PC-3 (cell line): ENCODE measurements at regions not wholly inside any gene's neighbourhood (a gene's known extent, or its start where the extent isn't known, plus 50 kb on each side); places are given as distances from the start of the nearest gene placed in this dataset.

Experiments used
- ATAC-seq: fragments of 200-7000 bp; cut with Tn5 transposase; 2 replicates; pipeline ENCODE4 v1.9.1; 2020; ENCODE audit warnings: mild to moderate bottlenecking, moderate library complexity
- BruUV-seq: library from RNA; stranded (reverse); fragments of 400-500 nt; replicated peaks from 2 replicates; lab custom pipeline; 2021; lab: Mats Ljungman, UMichigan
- CTCF ChIA-PET: fragments of 300-600 bp; sonication (Branson Sonifier 250); formaldehyde crosslinking; loops from one replicate; lab custom pipeline; 2022; ENCODE audit warnings: antibody characterized with exemption; lab: Charles Lee
- POLR2A ChIA-PET: fragments of 300-600 bp; sonication (Branson Sonifier 250); formaldehyde crosslinking; loops from one replicate; lab custom pipeline; 2022; ENCODE audit warnings: antibody characterized with exemption; ENCODE audit not compliant: unreplicated experiment; lab: Charles Lee
- DNase-seq: peaks from one replicate; pipeline ENCODE4 v3.0.0-alpha.2; 2015
- H2AFZ ChIP-seq: fragments of 300-600 bp; sonication (generic); 2 replicates; pipeline ENCODE4 v1.6.0; 2016; ENCODE audit warnings: antibody characterized with exemption, low read length
- H3F3A ChIP-seq: fragments of 300-600 bp; sonication (generic); one replicate; pipeline ENCODE4 v1.6.0; 2017; ENCODE audit warnings: antibody characterized with exemption, low read length, control low read depth, mild to moderate bottlenecking; ENCODE audit not compliant: unreplicated experiment
- H3K27ac ChIP-seq: fragments of 300-600 bp; sonication (generic); 2 replicates; pipeline ENCODE4 v1.5.1; 2016; ENCODE audit warnings: mild to moderate bottlenecking, low read length
- H3K27me3 ChIP-seq: fragments of 300-600 bp; sonication (generic); 2 replicates; pipeline ENCODE4 v1.6.1; 2016; ENCODE audit warnings: low read length, mixed read lengths
- H3K36me3 ChIP-seq: fragments of 300-600 bp; sonication (generic); 2 replicates; pipeline ENCODE4 v1.6.1; 2016; ENCODE audit warnings: low read depth, mixed run types, low read length, mixed read lengths
- H3K4me1 ChIP-seq: fragments of 300-600 bp; sonication (generic); 2 replicates; pipeline ENCODE4 v1.5.1; 2016; ENCODE audit warnings: low read length; ENCODE audit not compliant: insufficient read depth
- H3K4me2 ChIP-seq: fragments of 300-600 bp; sonication (generic); 2 replicates; pipeline ENCODE4 v1.6.0; 2016; ENCODE audit warnings: low read length
- H3K4me3 ChIP-seq: fragments of 300-600 bp; sonication (generic); 2 replicates; pipeline ENCODE4 v1.5.1; 2016; ENCODE audit warnings: mild to moderate bottlenecking, low read length, mixed read lengths
- H3K79me2 ChIP-seq: fragments of 300-600 bp; sonication (generic); 2 replicates; pipeline ENCODE4 v1.6.1; 2017; ENCODE audit warnings: low read length, mixed read lengths
- H3K9ac ChIP-seq: fragments of 300-600 bp; sonication (generic); 2 replicates; pipeline ENCODE4 v1.6.0; 2016; ENCODE audit warnings: mild to moderate bottlenecking, low read length
- H3K9me2 ChIP-seq: fragments of 300-600 bp; sonication (generic); replicated peaks from 2 replicates; pipeline ENCODE4 v1.6.1; 2016; ENCODE audit warnings: mixed run types, low read length, mixed read lengths
- H3K9me3 ChIP-seq: fragments of 300-600 bp; sonication (generic); 2 replicates; pipeline ENCODE4 v1.6.1; 2016; ENCODE audit warnings: low read length, mixed read lengths
- H4K20me1 ChIP-seq: fragments of 300-600 bp; sonication (generic); 2 replicates; pipeline ENCODE4 v1.6.1; 2016; ENCODE audit warnings: low read length, mixed read lengths
- CTCF ChIP-seq: fragments of 300-600 bp; sonication (generic); conservative IDR thresholded peaks from 2 replicates; pipeline ENCODE4 v1.5.1; 2017; ENCODE audit warnings: antibody characterized with exemption, low read depth, mild to moderate bottlenecking, low read length
- EZH2 ChIP-seq: fragments of 300-600 bp; sonication (generic); IDR thresholded peaks from one replicate; pipeline ENCODE4 v1.6.1; 2017; ENCODE audit warnings: antibody characterized with exemption, mild to moderate bottlenecking, low read length; ENCODE audit not compliant: unreplicated experiment
- EZH2phosphoT487 ChIP-seq: fragments of 300-600 bp; sonication (generic); IDR thresholded peaks from 2 replicates; pipeline ENCODE4 v1.6.1; 2018; ENCODE audit warnings: mild to moderate bottlenecking, antibody characterized with exemption, low read length, borderline replicate concordance
- intact Hi-C: fragments of 100-400 bp; cut with micrococcal nuclease; formaldehyde crosslinking; loops from 2 replicates; pipeline ENCODE4 v1.9.0; 2023

- Histone ChIP-seq H3K79me2 (no peaks in the 10 kb centered on the region), H3F3A (no peaks in the 10 kb centered on the region), H3K9me2 (no peaks in the 10 kb centered on the region), H3K27me3 (no peaks in the 10 kb centered on the region), H3K4me3 (no peak overlapping the region), H3K36me3 (no peaks in the 10 kb centered on the region), H4K20me1 (no peaks in the 10 kb centered on the region), H3K4me1 (no peaks in the 10 kb centered on the region), H3K9me3 (no peaks in the 10 kb centered on the region), H3K27ac (no peak overlapping the region), H2AFZ (no peak overlapping the region), H3K9ac (no peak overlapping the region), H3K4me2 (no peak overlapping the region)
- no TSS peak for BruUV-seq
- ChIA-PET POLR2A (no interaction called here), CTCF (no interaction called here)
- intact Hi-C loops: no loop called here
- no peak for TF ChIP-seq EZH2phosphoT487
- TF ChIP-seq CTCF: no peak
- no peak for TF ChIP-seq EZH2
- ATAC-seq (no peak), DNase-seq (no peak)
Measured at GRCh38 chrX:111020283-111020682, 75.7 kb upstream of the PAK3 start.

- Histone ChIP-seq H3K36me3 (no peaks in the 10 kb centered on the region), H3F3A (no peaks in the 10 kb centered on the region), H2AFZ (no peak overlapping the region), H3K4me1 (no peaks in the 10 kb centered on the region), H3K4me3 (no peak overlapping the region), H3K9me3 (no peaks in the 10 kb centered on the region), H3K4me2 (no peak overlapping the region), H3K27ac (no peak overlapping the region), H3K79me2 (no peaks in the 10 kb centered on the region), H4K20me1 (no peaks in the 10 kb centered on the region), H3K9me2 (no peaks in the 10 kb centered on the region), H3K9ac (no peak overlapping the region), H3K27me3 (no peaks in the 10 kb centered on the region)
- TF ChIP-seq EZH2phosphoT487 (no peak), CTCF (no peak), EZH2 (no peak)
- CTCF ChIA-PET: no interaction called here
- intact Hi-C loops: no loop called here
- no peak for ATAC-seq
- POLR2A ChIA-PET: no interaction called here
- DNase-seq: no peak
- no TSS peak for BruUV-seq
Measured at GRCh38 chrX:111013778-111014455, 82.1 kb upstream of the PAK3 start.

DNA sequence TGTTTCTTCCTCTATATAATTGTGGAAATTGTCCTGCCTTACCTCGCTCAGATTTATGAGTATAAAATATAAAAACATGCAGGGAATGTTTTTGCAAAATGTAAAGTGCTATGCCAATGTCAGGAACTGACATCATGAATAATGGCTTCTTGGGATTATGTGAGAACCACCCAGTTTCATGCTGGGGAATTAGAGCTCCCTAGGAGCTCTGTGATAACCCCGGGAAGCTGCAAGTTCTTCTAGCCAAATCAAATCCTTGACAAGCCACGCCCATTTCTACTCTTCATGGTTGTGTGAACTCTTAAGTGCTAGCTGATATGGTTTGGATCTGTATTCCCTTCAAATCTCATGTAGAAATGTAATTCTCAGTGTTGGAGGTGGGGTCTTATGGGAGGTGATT, 85.9 kb upstream of the PAK3 start:
- POLR2A ChIA-PET: no interaction called here
- H3K27ac ChIP-seq: no peak overlapping the region
- TF ChIP-seq EZH2phosphoT487 (no peak), EZH2 (no peak), CTCF (no peak)
- H3K27me3 ChIP-seq: no peaks in the 10 kb centered on the region
- H3K9me2 ChIP-seq: no peaks in the 10 kb centered on the region
- H2AFZ ChIP-seq: no peak overlapping the region
- H3K79me2 ChIP-seq: no peaks in the 10 kb centered on the region
- intact Hi-C loops: no loop called here
- no TSS peak for BruUV-seq
- H3K36me3 ChIP-seq: no peaks in the 10 kb centered on the region
- no peak overlapping the region for H3K9ac ChIP-seq
- no peaks in the 10 kb centered on the region for H3K9me3 ChIP-seq
- no peaks in the 10 kb centered on the region for H3F3A ChIP-seq
- CTCF ChIA-PET: no interaction called here
- no peaks in the 10 kb centered on the region for H4K20me1 ChIP-seq
- no peaks in the 10 kb centered on the region for H3K4me1 ChIP-seq
- no peak for DNase-seq
- H3K4me2 ChIP-seq: no peak overlapping the region
- no peak overlapping the region for H3K4me3 ChIP-seq
- ATAC-seq: no peak
